Heart right ventricle (tissue), 16 donors: ENCODE measurements at regions not wholly inside any gene's neighbourhood (a gene's known extent, or its start where the extent isn't known, plus 50 kb on each side); places are given as distances from the start of the nearest gene placed in this dataset.

Experiments
- ATAC-seq, 8 donors: fragments of 200-7000 bp; cut with Tn5 transposase; one replicate each; pipeline ENCODE4 v1.9.1; 2020; ENCODE audit warnings: mild to moderate bottlenecking in 8 of 8, moderate library complexity in 8 of 8, moderate number of reproducible peaks in 1 of 8
- DNase-seq, 2 donors: peaks; one replicate each; pipeline ENCODE4 v3.0.0-alpha.2; 2020
- H3K27ac ChIP-seq, 10 donors: fragments of 200-600 bp; sonication (generic) in 2 of 10; one replicate each; pipeline versions ENCODE4 v1.5.0 to v1.8.0; 2020 to 2022; ENCODE audit warnings: mild to moderate bottlenecking in 3 of 10
- H3K27me3 ChIP-seq, 7 donors: fragments of 200-600 bp; one replicate each; pipeline ENCODE4 v1.8.0; 2021 to 2022; ENCODE audit warnings: mild to moderate bottlenecking in 2 of 7
- H3K36me3 ChIP-seq, 9 donors: fragments of 200-600 bp; sonication (generic) in 1 of 9; one replicate each; pipeline versions ENCODE4 v1.5.0 to v1.8.0; 2020 to 2022; ENCODE audit warnings: mild to moderate bottlenecking in 2 of 9
- H3K4me1 ChIP-seq, 9 donors: fragments of 200-600 bp; sonication (generic) in 1 of 9; one replicate each; pipeline versions ENCODE4 v1.5.0 to v1.8.0; 2020 to 2022; ENCODE audit warnings: mild to moderate bottlenecking in 4 of 9
- H3K4me3 ChIP-seq, 10 donors: fragments of 200-600 bp; sonication (generic) in 2 of 10; one replicate each; pipeline versions ENCODE4 v1.5.0 to v1.8.0; 2020 to 2022; ENCODE audit warnings: mild to moderate bottlenecking in 7 of 10, moderate library complexity in 2 of 10
- H3K9me3 ChIP-seq, 11 donors: fragments of 200-600 bp in 10 of 11; sonication (generic) in 2 of 11; one replicate each; pipeline versions ENCODE4 v1.5.0 to v1.8.0; 2013 to 2022; ENCODE audit warnings: mild to moderate bottlenecking in 2 of 11, control low read depth in 1 of 11, moderate library complexity in 1 of 11
- WGBS, 2 donors: extraction: QIAGEN DNeasy Blood & Tissue Kit; methylation state at CpG; one replicate each; pipeline ENCODE4 v1.1.7; 2013; ENCODE audit warnings: inconsistent platforms in 1 of 2; 5-methylcytosine and 5-hydroxymethylcytosine counted together
- intact Hi-C, 10 donors: fragments of 100-400 bp; cut with DNase I; formaldehyde crosslinking; loops; one replicate each; pipeline versions ENCODE4 v1.11.1 to v1.14.2; 2022
- TF ChIP-seq, protein P1 (sequence below), 9 donors: fragments of 200-600 bp; sonication (generic) in 2 of 9; IDR thresholded peaks; one replicate each; pipeline versions ENCODE4 v1.5.0 to v1.8.0; 2021 to 2022; ENCODE audit warnings: antibody characterized with exemption in 9 of 9, mild to moderate bottlenecking in 5 of 9, moderate library complexity in 1 of 9
- donor health status: Arrhythmogenic right ventricular cardiomyopathy.
- donor health status: ischemic (EF 13 %, LVEDD 7.1; RV severe dilation, severe dysfunction).
- donor health status: healthy with polysubstance abuse.
- donor health status: DM: no; HTN: yes; CAD: no.
- donor health status: DM: no; HTN: no; CAD: no.
- donor health status: ischemic (EF 25% LVEDD 6.9; RV normal size, moderate dysfunction).
- donor health status: ischemic (EF 25% LVEDD 5.7; RV mildly dilated, moderate dysfunction).
- donor health status: healthy.
- donor health status: DM: yes; HTN: yes; CAD: no.
- donor health status: Ischemic cardiomyopathy.
- donor health status: ischemic (EF 35%, LVEDD 5.7; RV mildly dilated, moderate dysfunction).
- donor health status: nonischemic (EF 11% LVEDD 7.7; RV severe dilation, severe dysfunction).
- donor health status: DM: yes; HTN: yes; CAD: no.
- donor health status: PGD.
- donor health status: ischemic (EF 29% LVEDD 5.4; RV normal size, mild dysfunction).
- donor health status: nonischemic (EF 23%, LVEDD 6.1; RV moderate dilation, normal function).

GRCh38 chr15:58252586-58253323, 114.6 kb downstream of the AQP9 start:
- no peak overlapping the region for H3K4me3 ChIP-seq
- DNase-seq (no peak), ATAC-seq (no peak)
- peaks cover under 1 to 32% (median 9%) of the 10 kb centered on the region in 9 donors for H3K4me1 ChIP-seq
- 69 to 70% methylated on average over 7 of the region's 7 CpGs for WGBS, 2 donors
- H3K27me3 ChIP-seq, result no peaks in the 10 kb centered on the region
- intact Hi-C loops, result no loop called here
- no peaks in the 10 kb centered on the region for H3K36me3 ChIP-seq
- no peak overlapping the region for H3K27ac ChIP-seq
- peaks cover 0 to 19% (median 0%) of the 10 kb centered on the region in 11 donors for H3K9me3 ChIP-seq
- TF ChIP-seq, protein P1, sequence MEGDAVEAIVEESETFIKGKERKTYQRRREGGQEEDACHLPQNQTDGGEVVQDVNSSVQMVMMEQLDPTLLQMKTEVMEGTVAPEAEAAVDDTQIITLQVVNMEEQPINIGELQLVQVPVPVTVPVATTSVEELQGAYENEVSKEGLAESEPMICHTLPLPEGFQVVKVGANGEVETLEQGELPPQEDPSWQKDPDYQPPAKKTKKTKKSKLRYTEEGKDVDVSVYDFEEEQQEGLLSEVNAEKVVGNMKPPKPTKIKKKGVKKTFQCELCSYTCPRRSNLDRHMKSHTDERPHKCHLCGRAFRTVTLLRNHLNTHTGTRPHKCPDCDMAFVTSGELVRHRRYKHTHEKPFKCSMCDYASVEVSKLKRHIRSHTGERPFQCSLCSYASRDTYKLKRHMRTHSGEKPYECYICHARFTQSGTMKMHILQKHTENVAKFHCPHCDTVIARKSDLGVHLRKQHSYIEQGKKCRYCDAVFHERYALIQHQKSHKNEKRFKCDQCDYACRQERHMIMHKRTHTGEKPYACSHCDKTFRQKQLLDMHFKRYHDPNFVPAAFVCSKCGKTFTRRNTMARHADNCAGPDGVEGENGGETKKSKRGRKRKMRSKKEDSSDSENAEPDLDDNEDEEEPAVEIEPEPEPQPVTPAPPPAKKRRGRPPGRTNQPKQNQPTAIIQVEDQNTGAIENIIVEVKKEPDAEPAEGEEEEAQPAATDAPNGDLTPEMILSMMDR (IDR thresholded peaks at IDR 0.05), result no peak

DNA sequence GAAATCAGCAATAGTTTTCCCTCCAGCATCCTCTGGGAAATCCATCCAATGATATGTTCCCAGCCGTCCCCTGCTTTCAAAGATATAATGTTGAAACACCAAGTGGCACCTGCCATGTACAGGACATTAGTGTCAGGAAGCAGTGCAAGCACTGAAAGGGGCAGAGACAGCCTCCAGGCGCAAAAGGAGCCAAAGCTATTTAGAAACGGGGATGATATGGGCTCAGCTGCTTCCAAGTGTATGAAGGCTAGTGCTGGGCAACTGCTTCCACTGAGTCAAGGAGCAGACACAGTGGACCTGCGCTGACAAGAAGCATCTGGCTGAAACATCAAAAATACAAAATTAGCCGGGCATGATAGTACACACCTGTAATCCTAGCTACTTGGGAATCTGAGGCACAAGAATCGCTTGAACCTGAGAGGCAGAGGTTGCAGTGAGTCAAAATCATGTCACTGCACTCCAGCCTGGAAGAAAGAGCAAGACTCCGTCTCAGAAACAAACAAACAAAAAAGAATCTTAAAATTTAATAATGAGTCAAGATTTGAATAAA, 119.7 kb downstream of the AQP9 start:
- TF ChIP-seq, protein P1 (IDR thresholded peaks at IDR 0.05), result no peak
- no peak overlapping the region for H3K4me3 ChIP-seq
- H3K9me3 ChIP-seq, result peaks cover 0 to 11% (median 0%) of the 10 kb centered on the region in 11 donors
- no peak for DNase-seq
- peaks cover 0 to 24% (median 12%) of the 10 kb centered on the region in 9 donors for H3K4me1 ChIP-seq
- 72 to 78% methylated on average over 7 of the region's 7 CpGs for WGBS, 2 donors
- H3K36me3 ChIP-seq, result no peaks in the 10 kb centered on the region
- ATAC-seq, result no peak
- H3K27ac ChIP-seq, result peak overlapping the region in 2 of 10 donors; percentile 22 to 41
- intact Hi-C loops, result no loop called here
- H3K27me3 ChIP-seq, result no peaks in the 10 kb centered on the region

- TF ChIP-seq, protein P1 (IDR thresholded peaks at IDR 0.05), result no peak
- Histone ChIP-seq H3K4me3 (no peak overlapping the region), H3K36me3 (no peaks in the 10 kb centered on the region), H3K4me1 (peaks cover 0 to 21% (median 12%) of the 10 kb centered on the region in 9 donors), H3K27ac (no peak overlapping the region), H3K9me3 (peaks cover 0 to 11% (median 0%) of the 10 kb centered on the region in 11 donors), H3K27me3 (no peaks in the 10 kb centered on the region)
- intact Hi-C loops, result no loop called here
- DNase-seq (no peak), ATAC-seq (no peak)
- WGBS, 2 donors, result 93 to 97% methylated on average over 7 of the region's 7 CpGs
Measured at GRCh38 chr15:58258501-58259292, 120.5 kb downstream of the AQP9 start.

GRCh38 chr15:58260205-58260724, 122.1 kb downstream of the AQP9 start:
- peaks cover 0 to 6% (median 0%) of the 10 kb centered on the region in 11 donors for H3K9me3 ChIP-seq
- 37 to 57% methylated on average over 6 of the region's 6 CpGs for WGBS, 2 donors
- peak in 6 of 8 donors; percentile 4 to 61 (median 42) for ATAC-seq
- H3K36me3 ChIP-seq, result no peaks in the 10 kb centered on the region
- H3K27ac ChIP-seq, result peak overlapping the region; percentile 43 to 77 (median 70)
- TF ChIP-seq, protein P1 (IDR thresholded peaks at IDR 0.05), result no peak
- intact Hi-C loops, result loop anchor here in 2 of 10 donors (10.0 kb wide), 4 partner anchors 285 to 495 kb away; no protein-coding TSS in a partner anchor
- H3K4me1 ChIP-seq, result peaks cover 0 to 21% (median 12%) of the 10 kb centered on the region in 9 donors
- no peak overlapping the region for H3K4me3 ChIP-seq
- DNase-seq, result no peak
- H3K27me3 ChIP-seq, result no peaks in the 10 kb centered on the region
